NCI-H1930 (cell line): ENCODE measurements at regions not wholly inside any gene's neighbourhood (a gene's known extent, or its start where the extent isn't known, plus 50 kb on each side); places are given as distances from the start of the nearest gene placed in this dataset.

Experiments
- DNase-seq, 2 experiments: peaks; one replicate each; lab custom pipeline; 2025; lab: John Stamatoyannopoulos, UW

- DNase-seq: no peak
Observed at GRCh38 chr10:85547460-85548023, 819.1 kb downstream of the GRID1 start.

DNA sequence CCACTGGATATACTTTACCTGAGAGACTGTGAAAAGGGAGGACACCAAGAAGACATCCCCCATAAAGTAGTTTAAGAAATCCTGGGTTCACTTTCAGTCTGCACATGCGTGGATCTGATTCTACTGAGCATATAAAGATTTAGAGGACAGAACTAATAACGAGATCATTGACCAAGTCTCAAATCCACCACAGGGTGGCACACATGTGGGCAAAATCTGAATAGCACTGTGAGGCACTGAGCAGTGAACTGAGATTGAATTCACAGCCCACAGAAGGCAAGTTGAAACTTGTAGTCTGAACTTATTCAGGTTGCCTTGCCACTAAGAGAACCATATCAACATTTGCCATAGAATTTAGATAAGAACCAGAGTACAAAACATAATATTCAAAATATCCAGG is 818.6 kb downstream of the GRID1 start:
- peak in 1 of 2 experiments; percentile 31 for DNase-seq
